SJCRH30 (cell line): ENCODE measurements at regions not wholly inside any gene's neighbourhood (a gene's known extent, or its start where the extent isn't known, plus 50 kb on each side); places are given as distances from the start of the nearest gene placed in this dataset.
"Not testable (repeated sequence)": the region's sequence is repeated elsewhere in the genome, so short reads cannot be mapped to it uniquely, and the experiment has no call there.

Experiments
- DNase-seq, 2 experiments: peaks; one replicate each; pipeline ENCODE4 v3.0.0-alpha.2; 2015 to 2020
- H3K27ac ChIP-seq: fragments of 250-450 bp; sonication (Bioruptor Pico); 2 replicates; pipeline ENCODE4 v1.5.1; 2020; ENCODE audit warnings: mild to moderate bottlenecking, moderate library complexity
- H3K27me3 ChIP-seq: fragments of 250-450 bp; sonication (Bioruptor Pico); 2 replicates; pipeline ENCODE4 v1.5.1; 2020; ENCODE audit warnings: mild to moderate bottlenecking, moderate library complexity
- H3K36me3 ChIP-seq: fragments of 250-450 bp; sonication (Bioruptor Pico); 2 replicates; pipeline ENCODE4 v1.5.1; 2020; ENCODE audit warnings: mild to moderate bottlenecking, moderate library complexity
- H3K4me1 ChIP-seq: fragments of 250-450 bp; sonication (Bioruptor Pico); 2 replicates; pipeline ENCODE4 v1.5.1; 2020; ENCODE audit warnings: mild to moderate bottlenecking, moderate library complexity
- H3K4me3 ChIP-seq: fragments of 250-450 bp; sonication (Bioruptor Pico); 2 replicates; pipeline ENCODE4 v1.5.1; 2020; ENCODE audit warnings: mild to moderate bottlenecking, moderate library complexity
- H3K9me3 ChIP-seq: fragments of 250-450 bp; sonication (Bioruptor Pico); replicated peaks from 2 replicates; pipeline ENCODE4 v1.5.1; 2020; ENCODE audit warnings: mild to moderate bottlenecking, moderate library complexity

DNA sequence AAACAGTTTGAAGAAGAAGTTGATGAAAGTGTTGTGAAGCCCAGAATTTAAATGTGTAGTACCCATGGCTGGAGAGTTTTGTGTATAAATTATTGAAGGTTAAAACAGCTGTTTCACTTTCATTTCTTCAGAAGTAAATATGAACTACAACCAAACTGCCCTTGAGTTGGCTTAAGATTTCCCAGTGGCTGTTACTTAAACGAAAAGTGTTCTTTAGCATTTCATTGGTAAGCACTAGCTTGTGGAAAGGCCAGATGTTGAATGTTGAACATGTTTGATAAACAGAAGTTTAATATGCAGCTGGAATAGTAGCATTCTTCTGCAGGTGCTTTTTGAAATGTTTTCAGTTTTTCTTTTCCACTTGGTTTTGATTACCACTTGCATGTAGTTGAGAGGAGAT lies 83.2 kb upstream of the TNRC6B start:
- Histone ChIP-seq H3K4me1 (no peaks in the 10 kb centered on the region), H3K27ac (no peak overlapping the region), H3K4me3 (no peak overlapping the region), H3K9me3 (no peaks in the 10 kb centered on the region), H3K36me3 (no peaks in the 10 kb centered on the region), H3K27me3 (no peaks in the 10 kb centered on the region)
- DNase-seq, result no peak

- H3K36me3 ChIP-seq, DNase-seq, H3K9me3 ChIP-seq, H3K4me3 ChIP-seq, H3K4me1 ChIP-seq, H3K27me3 ChIP-seq, H3K27ac ChIP-seq: not testable (repeated sequence)
Measured at GRCh38 chr22:40099887-40100286, 77.8 kb upstream of the TNRC6B start.

- Histone ChIP-seq H3K9me3 (no peaks in the 10 kb centered on the region), H3K27ac (no peak overlapping the region), H3K4me1 (no peaks in the 10 kb centered on the region), H3K27me3 (no peaks in the 10 kb centered on the region), H3K36me3 (no peaks in the 10 kb centered on the region), H3K4me3 (no peak overlapping the region)
- no peak for DNase-seq
Measured at GRCh38 chr22:40105755-40106154, 72.0 kb upstream of the TNRC6B start.

DNA sequence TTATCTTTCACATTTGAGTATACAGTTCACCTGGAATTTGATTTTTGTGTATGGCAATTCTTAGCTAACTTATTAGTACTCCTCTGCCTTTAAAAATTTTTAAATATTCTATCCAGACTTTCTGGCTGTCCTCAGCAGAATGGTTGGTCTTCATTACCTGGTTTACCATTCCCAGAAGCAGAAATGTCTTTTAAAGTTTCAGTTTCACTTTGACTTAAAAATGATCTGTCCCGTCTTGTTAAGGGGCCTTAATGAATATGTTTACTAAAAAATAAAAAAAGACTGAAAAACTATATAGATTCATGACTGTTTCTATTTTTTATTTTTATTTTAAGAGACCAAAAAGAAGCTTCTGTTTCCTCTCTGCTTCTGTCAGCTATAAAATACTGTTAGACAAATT lies 70.5 kb upstream of the TNRC6B start:
- no peak for DNase-seq
- no peaks in the 10 kb centered on the region for H3K9me3 ChIP-seq
- H3K27me3 ChIP-seq, result no peaks in the 10 kb centered on the region
- H3K4me1 ChIP-seq, result no peaks in the 10 kb centered on the region
- H3K36me3 ChIP-seq, result no peaks in the 10 kb centered on the region
- H3K4me3 ChIP-seq, result no peak overlapping the region
- no peak overlapping the region for H3K27ac ChIP-seq

DNA sequence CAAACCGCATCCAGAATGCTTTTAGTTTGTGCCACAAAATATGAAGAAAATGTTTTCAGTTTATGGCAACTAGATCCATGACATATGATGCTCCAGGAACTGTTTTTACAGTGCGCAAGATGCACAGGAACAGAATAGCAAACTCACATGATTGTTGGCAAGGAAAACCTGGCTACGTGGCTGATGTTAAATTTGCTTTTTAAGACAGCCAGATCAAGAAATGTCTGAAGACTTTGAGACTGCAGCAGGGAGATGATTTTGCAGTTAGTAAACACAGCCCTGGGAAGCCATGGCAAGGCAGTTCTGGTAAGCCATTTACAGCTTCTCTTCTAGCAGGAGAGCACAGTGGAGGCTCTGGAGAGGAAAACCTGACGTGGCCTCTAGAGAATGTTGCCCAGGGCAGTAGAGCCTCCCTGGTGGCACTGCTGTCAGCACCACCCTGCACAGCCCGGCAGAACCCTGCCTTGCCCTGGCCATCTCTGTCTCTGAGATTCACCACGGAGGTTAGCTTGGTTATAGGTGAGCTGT lies 69.8 kb upstream of the TNRC6B start:
- no peaks in the 10 kb centered on the region for H3K36me3 ChIP-seq
- no peak overlapping the region for H3K4me3 ChIP-seq
- H3K9me3 ChIP-seq, result no peaks in the 10 kb centered on the region
- no peaks in the 10 kb centered on the region for H3K27me3 ChIP-seq
- no peaks in the 10 kb centered on the region for H3K4me1 ChIP-seq
- DNase-seq, result no peak
- H3K27ac ChIP-seq, result no peak overlapping the region

- Histone ChIP-seq H3K27ac (no peak overlapping the region), H3K27me3 (no peaks in the 10 kb centered on the region)
Measured at GRCh38 chr22:40108396-40108795, 69.3 kb upstream of the TNRC6B start.

GRCh38 chr22:40108926-40109325 lies 68.8 kb upstream of the TNRC6B start:
- not testable (repeated sequence) for H3K4me3 ChIP-seq, H3K27me3 ChIP-seq, DNase-seq, H3K9me3 ChIP-seq, H3K4me1 ChIP-seq, H3K36me3 ChIP-seq, H3K27ac ChIP-seq

More at GRCh38 chr22:40108396-40108795, 69.3 kb upstream of the TNRC6B start:
- Histone ChIP-seq H3K9me3 (no peaks in the 10 kb centered on the region), H3K4me1 (no peaks in the 10 kb centered on the region), H3K4me3 (no peak overlapping the region), H3K36me3 (no peaks in the 10 kb centered on the region)
- no peak for DNase-seq

GRCh38 chr22:40111451-40111850 lies 66.3 kb upstream of the TNRC6B start:
- H3K4me3 ChIP-seq, result no peak overlapping the region
- H3K9me3 ChIP-seq, result no peaks in the 10 kb centered on the region
- no peaks in the 10 kb centered on the region for H3K4me1 ChIP-seq
- H3K27ac ChIP-seq, result no peak overlapping the region
- H3K27me3 ChIP-seq, result no peaks in the 10 kb centered on the region
- no peaks in the 10 kb centered on the region for H3K36me3 ChIP-seq
- DNase-seq, result no peak

DNA sequence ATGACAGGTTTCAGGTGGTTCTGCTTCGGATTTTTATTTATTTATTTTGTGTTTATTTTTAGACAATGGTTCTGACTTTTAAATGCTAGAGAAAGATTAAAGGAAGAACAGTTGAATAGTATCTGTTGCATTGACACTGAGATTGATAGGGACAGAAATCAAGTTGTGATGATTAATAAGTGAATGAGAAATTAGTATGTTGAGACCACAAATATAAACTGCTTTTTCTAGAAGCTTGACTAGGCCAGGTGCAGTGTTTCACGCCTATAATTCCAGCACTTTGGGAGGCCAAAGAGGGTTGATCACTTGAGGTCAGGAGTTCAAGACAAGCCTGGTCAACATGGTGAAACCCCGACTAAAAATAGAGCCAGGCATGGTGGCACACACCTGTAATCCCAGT lies 65.1 kb upstream of the TNRC6B start:
- Histone ChIP-seq H3K4me1 (no peaks in the 10 kb centered on the region), H3K27me3 (no peaks in the 10 kb centered on the region), H3K9me3 (no peaks in the 10 kb centered on the region), H3K4me3 (no peak overlapping the region), H3K36me3 (no peaks in the 10 kb centered on the region), H3K27ac (no peak overlapping the region)
- DNase-seq, result no peak

GRCh38 chr22:40113696-40114095 lies 64.0 kb upstream of the TNRC6B start:
- H3K36me3 ChIP-seq, result no peaks in the 10 kb centered on the region

GRCh38 chr22:40114411-40114810 lies 63.3 kb upstream of the TNRC6B start:
- no peaks in the 10 kb centered on the region for H3K4me1 ChIP-seq
- DNase-seq, result no peak
- no peak overlapping the region for H3K4me3 ChIP-seq
- no peak overlapping the region for H3K27ac ChIP-seq
- H3K36me3 ChIP-seq, result no peaks in the 10 kb centered on the region
- no peaks in the 10 kb centered on the region for H3K9me3 ChIP-seq
- H3K27me3 ChIP-seq, result no peaks in the 10 kb centered on the region

More at GRCh38 chr22:40113696-40114095, 64.0 kb upstream of the TNRC6B start:
- Histone ChIP-seq H3K4me1 (no peaks in the 10 kb centered on the region), H3K27me3 (no peaks in the 10 kb centered on the region), H3K9me3 (no peaks in the 10 kb centered on the region), H3K27ac (no peak overlapping the region), H3K4me3 (no peak overlapping the region)
- no peak for DNase-seq

GRCh38 chr22:40116496-40117200 lies 61.1 kb upstream of the TNRC6B start:
- H3K9me3 ChIP-seq, result no peaks in the 10 kb centered on the region
- no peaks in the 10 kb centered on the region for H3K4me1 ChIP-seq
- no peak overlapping the region for H3K27ac ChIP-seq
- H3K4me3 ChIP-seq, result no peak overlapping the region
- H3K36me3 ChIP-seq, result no peaks in the 10 kb centered on the region
- no peak for DNase-seq
- no peaks in the 10 kb centered on the region for H3K27me3 ChIP-seq

DNA sequence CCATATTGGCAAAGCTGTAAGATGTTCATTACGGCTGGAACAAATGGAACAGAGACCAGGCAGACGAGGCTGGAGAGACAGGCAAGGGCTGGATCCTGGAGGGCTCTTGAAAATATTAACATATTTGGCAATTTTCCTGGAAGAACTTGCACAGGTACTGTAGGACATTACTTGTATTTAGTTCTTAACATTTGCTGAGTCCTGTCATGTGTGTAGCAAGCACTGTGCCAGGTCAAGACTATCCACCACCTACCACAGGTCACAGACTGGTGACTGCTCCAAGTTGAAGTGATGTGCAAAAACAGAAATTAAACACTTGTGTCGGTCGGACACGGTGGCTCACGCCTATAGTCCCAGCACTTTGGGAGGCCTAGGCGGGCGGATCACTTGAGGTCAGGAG lies 58.7 kb upstream of the TNRC6B start:
- Histone ChIP-seq H3K9me3 (no peaks in the 10 kb centered on the region), H3K27ac (no peak overlapping the region), H3K4me1 (no peaks in the 10 kb centered on the region), H3K36me3 (no peaks in the 10 kb centered on the region), H3K4me3 (no peak overlapping the region), H3K27me3 (no peaks in the 10 kb centered on the region)
- no peak for DNase-seq

DNA sequence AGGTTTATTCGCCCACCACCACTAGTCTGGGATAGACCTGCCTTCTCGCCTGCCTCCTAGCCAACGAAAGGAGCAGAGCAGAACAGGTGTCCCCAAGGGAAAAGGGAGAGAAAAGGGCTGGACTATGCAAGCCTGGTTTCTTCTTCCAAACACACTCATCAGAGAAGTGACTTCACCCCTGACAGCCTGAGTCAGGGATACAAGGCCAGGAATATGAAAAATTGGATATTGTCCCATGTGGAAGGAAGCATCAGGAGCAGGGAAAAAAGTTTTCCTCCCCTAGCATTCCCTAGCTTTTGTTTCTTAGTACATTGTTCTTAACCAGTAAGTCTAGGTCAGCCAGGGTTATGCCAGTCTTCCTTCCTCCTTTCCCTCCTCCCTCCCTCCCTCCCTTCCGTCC lies 56.9 kb upstream of the TNRC6B start:
- Histone ChIP-seq H3K36me3 (no peaks in the 10 kb centered on the region), H3K9me3 (no peaks in the 10 kb centered on the region), H3K27ac (no peak overlapping the region), H3K27me3 (no peaks in the 10 kb centered on the region), H3K4me1 (no peaks in the 10 kb centered on the region), H3K4me3 (no peak overlapping the region)
- DNase-seq, result no peak

DNA sequence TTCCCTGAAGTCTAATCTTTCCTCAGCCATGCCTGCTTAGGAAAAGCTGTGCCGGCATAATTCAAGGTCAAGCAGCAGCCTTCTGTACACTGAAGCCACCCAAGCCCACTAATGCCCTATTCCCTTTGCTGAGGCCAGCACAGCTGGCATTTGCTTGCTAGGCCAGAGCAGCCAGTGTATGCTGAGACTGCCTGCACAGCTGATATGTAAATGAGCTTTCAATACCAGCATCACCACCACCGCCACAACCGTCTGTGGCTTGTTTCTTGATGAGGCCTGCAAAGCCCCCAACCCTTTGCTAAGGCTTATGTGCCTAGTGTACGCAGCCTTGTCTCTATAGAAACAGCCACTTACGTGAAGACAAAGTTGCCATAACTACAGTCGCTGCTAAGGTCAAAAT lies 56.3 kb upstream of the TNRC6B start:
- Histone ChIP-seq H3K27me3 (no peaks in the 10 kb centered on the region), H3K4me3 (no peak overlapping the region), H3K36me3 (no peaks in the 10 kb centered on the region), H3K27ac (no peak overlapping the region), H3K9me3 (no peaks in the 10 kb centered on the region), H3K4me1 (no peaks in the 10 kb centered on the region)
- DNase-seq, result peak in 1 of 2 experiments; percentile 8

- no peak overlapping the region for H3K4me3 ChIP-seq
- no peaks in the 10 kb centered on the region for H3K27me3 ChIP-seq
- DNase-seq, result no peak
- H3K27ac ChIP-seq, result no peak overlapping the region
- no peaks in the 10 kb centered on the region for H3K36me3 ChIP-seq
- no peaks in the 10 kb centered on the region for H3K4me1 ChIP-seq
- no peaks in the 10 kb centered on the region for H3K9me3 ChIP-seq
Measured at GRCh38 chr22:40122792-40123191, 54.9 kb upstream of the TNRC6B start.
